Left ventricle myocardium inferior (tissue), 1 donor: ENCODE measurements at regions not wholly inside any gene's neighbourhood (a gene's known extent, or its start where the extent isn't known, plus 50 kb on each side); places are given as distances from the start of the nearest gene placed in this dataset.
A peak's percentile ranks its signal among the peaks of the same experiment; 100 is the strongest.

ENCODE experiments used
- DNase-seq: peaks from one replicate; pipeline ENCODE4 v3.0.0-alpha.2; 2020
- H3K27ac ChIP-seq: fragments of 200-600 bp; replicated peaks from 2 replicates; pipeline ENCODE4 v1.8.0; 2021
- H3K27me3 ChIP-seq: fragments of 200-600 bp; 2 replicates; pipeline ENCODE4 v1.8.0; 2021; ENCODE audit warnings: low read depth
- H3K36me3 ChIP-seq: fragments of 200-600 bp; 2 replicates; pipeline ENCODE4 v1.8.0; 2021
- H3K4me1 ChIP-seq: fragments of 200-600 bp; 2 replicates; pipeline ENCODE4 v1.8.0; 2021
- H3K4me3 ChIP-seq: fragments of 200-600 bp; 2 replicates; pipeline ENCODE4 v1.8.0; 2021; ENCODE audit warnings: mild to moderate bottlenecking, moderate library complexity
- H3K9me3 ChIP-seq: fragments of 200-600 bp; replicated peaks from 2 replicates; pipeline ENCODE4 v1.8.0; 2021
- CTCF ChIP-seq: fragments of 200-600 bp; IDR thresholded peaks from 2 replicates; pipeline ENCODE4 v1.8.0; 2021; ENCODE audit warnings: antibody characterized with exemption, mild to moderate bottlenecking, borderline replicate concordance
- intact Hi-C: fragments of 100-400 bp; cut with micrococcal nuclease; formaldehyde crosslinking; loops from one replicate; pipeline ENCODE4 v1.11.0; 2022
- donor health status: DM: no; HTN: yes; CAD: no; lungs with severe emphysema.

- intact Hi-C loops = no loop called here
- peaks cover 22% of the 10 kb centered on the region for H3K9me3 ChIP-seq
- H3K4me1 ChIP-seq = no peaks in the 10 kb centered on the region
- no peak for TF ChIP-seq CTCF
- DNase-seq = no peak
- H3K36me3 ChIP-seq = no peaks in the 10 kb centered on the region
- H3K4me3 ChIP-seq = no peak overlapping the region
- H3K27ac ChIP-seq = no peak overlapping the region
- H3K27me3 ChIP-seq = no peaks in the 10 kb centered on the region
Measured at GRCh38 chr4:125938541-125938940, 623.8 kb downstream of the FAT4 start.

GRCh38 chr4:125940426-125940825 lies 625.7 kb downstream of the FAT4 start:
- Histone ChIP-seq H3K27me3 (no peaks in the 10 kb centered on the region), H3K27ac (no peak overlapping the region), H3K36me3 (no peaks in the 10 kb centered on the region), H3K4me3 (no peak overlapping the region), H3K9me3 (peaks cover 3% of the 10 kb centered on the region), H3K4me1 (no peaks in the 10 kb centered on the region)
- no peak for DNase-seq
- intact Hi-C loops = no loop called here
- TF ChIP-seq CTCF = no peak

GRCh38 chr4:125944966-125945365 lies 630.2 kb downstream of the FAT4 start:
- Histone ChIP-seq H3K27me3 (no peaks in the 10 kb centered on the region), H3K4me3 (no peak overlapping the region), H3K4me1 (no peaks in the 10 kb centered on the region), H3K36me3 (no peaks in the 10 kb centered on the region), H3K9me3 (no peaks in the 10 kb centered on the region), H3K27ac (no peak overlapping the region)
- no peak for TF ChIP-seq CTCF
- intact Hi-C loops = no loop called here
- DNase-seq = no peak

- H3K27me3 ChIP-seq = no peaks in the 10 kb centered on the region
- no peak overlapping the region for H3K27ac ChIP-seq
- H3K9me3 ChIP-seq = no peaks in the 10 kb centered on the region
- intact Hi-C loops = no loop called here
- no peak for TF ChIP-seq CTCF
- no peak overlapping the region for H3K4me3 ChIP-seq
- H3K36me3 ChIP-seq = no peaks in the 10 kb centered on the region
- no peaks in the 10 kb centered on the region for H3K4me1 ChIP-seq
- DNase-seq = no peak
Measured at GRCh38 chr4:125948021-125948420, 633.3 kb downstream of the FAT4 start.

GRCh38 chr4:125951261-125951887 lies 636.6 kb downstream of the FAT4 start:
- H3K36me3 ChIP-seq = no peaks in the 10 kb centered on the region
- no peak for DNase-seq
- intact Hi-C loops = no loop called here
- H3K4me1 ChIP-seq = no peaks in the 10 kb centered on the region
- H3K4me3 ChIP-seq = no peak overlapping the region
- peak overlapping the region; percentile 2 for H3K27ac ChIP-seq
- H3K27me3 ChIP-seq = no peaks in the 10 kb centered on the region
- H3K9me3 ChIP-seq = no peaks in the 10 kb centered on the region
- TF ChIP-seq CTCF = no peak
